HepG2 (cell line): ENCODE measurements at regions not wholly inside any gene's neighbourhood (a gene's known extent, or its start where the extent isn't known, plus 50 kb on each side); places are given as distances from the start of the nearest gene placed in this dataset.

Experiments used
- ATAC-seq: fragments of 200-7000 bp; cut with Tn5 transposase; 3 replicates; pipeline ENCODE4 v1.9.1; 2020; ENCODE audit warnings: mild to moderate bottlenecking, moderate library complexity
- BruUV-seq: library from RNA; stranded (reverse); fragments of 400-500 nt; replicated peaks from 2 replicates; lab custom pipeline; 2021; lab: Mats Ljungman, UMichigan
- CTCF ChIA-PET: fragments of 300-600 bp; formaldehyde crosslinking; extraction: SDS; loops from one replicate; lab custom pipeline; 2021; ENCODE audit warnings: low total read pairs, inconsistent platforms, low intra/inter-chr PET ratio; lab: Yijun Ruan, JAX
- POLR2A ChIA-PET: fragments of 350-600 bp; sonication (Branson Sonifier 250); formaldehyde crosslinking; loops from one replicate; lab custom pipeline; 2020; ENCODE audit warnings: antibody characterized with exemption, inconsistent platforms; lab: Yijun Ruan, JAX
- DNase-seq: peaks from one replicate; pipeline ENCODE4 v3.0.0-alpha.2; 2015; ENCODE audit warnings: low spot score
- FAIRE-seq: peaks from 3 replicates; lab custom pipeline; 2011; peaks lifted over from hg19 to GRCh38; lab: Jason Lieb, UNC
- H2AFZ ChIP-seq: one replicate; pipeline ENCODE4 v1.6.1; 2011; ENCODE audit warnings: low read length, inconsistent platforms
- H3K27ac ChIP-seq: fragments of 300-600 bp; 3 replicates; pipeline ENCODE4 v1.8.0; 2011; ENCODE audit warnings: mixed run types, mild to moderate bottlenecking, mixed read lengths, low read length, inconsistent platforms; ENCODE audit not compliant: insufficient read depth; ENCODE audit errors: extremely low read length
- H3K27me3 ChIP-seq, 2 experiments: fragments of 200-600 bp in 1 of 2; 2 replicates in 1 of 2; 3 replicates in 1 of 2; pipeline versions ENCODE4 v1.6.0 to v1.8.0; 2011; ENCODE audit warnings: low read length in 2 of 2, mild to moderate bottlenecking in 2 of 2, moderate library complexity in 2 of 2, inconsistent platforms in 1 of 2; ENCODE audit not compliant: insufficient read depth in 2 of 2, control insufficient read depth in 1 of 2
- H3K36me3 ChIP-seq, 2 experiments: fragments of 200-600 bp in 1 of 2; replicated peaks in 1 of 2; 2 replicates in 1 of 2; 3 replicates in 1 of 2; pipeline versions ENCODE4 v1.5.1 to v1.8.0; 2011; ENCODE audit warnings: low read length in 2 of 2, inconsistent platforms in 1 of 2; ENCODE audit not compliant: insufficient read depth in 2 of 2, control insufficient read depth in 1 of 2
- H3K4me1 ChIP-seq: 2 replicates; pipeline ENCODE4 v1.5.1; 2012; ENCODE audit warnings: low read length, inconsistent platforms; ENCODE audit not compliant: insufficient read depth
- H3K4me2 ChIP-seq: 2 replicates; pipeline ENCODE4 v1.6.0; 2011; ENCODE audit warnings: low read depth, low read length, inconsistent platforms
- H3K4me3 ChIP-seq, 3 experiments: fragments of 200-600 bp in 1 of 3; sonication (generic), shearing (Covaris generic) in 1 of 3; replicated peaks in 1 of 3; 2 replicates each; pipeline ENCODE4 v1.5.1; 2011 to 2016; ENCODE audit warnings: low read length in 3 of 3, inconsistent platforms in 2 of 3, low read depth in 2 of 3, mild to moderate bottlenecking in 2 of 3, control low read depth in 1 of 3, mixed read lengths in 1 of 3; ENCODE audit not compliant: insufficient read depth in 1 of 3
- H3K79me2 ChIP-seq: one replicate; pipeline ENCODE4 v1.6.1; 2011; ENCODE audit warnings: low read length, inconsistent platforms; ENCODE audit not compliant: insufficient read depth
- H3K9ac ChIP-seq: 2 replicates; pipeline ENCODE4 v1.6.0; 2011; ENCODE audit warnings: mild to moderate bottlenecking, low read depth, low read length, inconsistent platforms; ENCODE audit not compliant: insufficient read depth
- H3K9me3 ChIP-seq: 2 replicates; pipeline ENCODE4 v1.5.1; 2012; ENCODE audit warnings: mild to moderate bottlenecking, low read length
- H4K20me1 ChIP-seq: 2 replicates; pipeline ENCODE4 v1.6.0; 2011; ENCODE audit warnings: inconsistent platforms, mild to moderate bottlenecking, low read length, moderate library complexity; ENCODE audit not compliant: insufficient read depth
- CREM ChIP-seq, 2 experiments: sonication (generic) in 1 of 2; formaldehyde crosslinking in 1 of 2; IDR thresholded peaks; 2 replicates each; pipeline versions ENCODE4 v1.4.0 to v1.6.1; 2016 to 2020; ENCODE audit warnings: antibody characterized with exemption in 1 of 2, mild to moderate bottlenecking in 1 of 2, missing genetic modification reagents in 1 of 2
- KDM6A ChIP-seq: IDR thresholded peaks from 2 replicates; pipeline ENCODE4 v1.6.1; 2016; ENCODE audit warnings: low read depth
- MTF1 ChIP-seq: sonication (generic); formaldehyde crosslinking; IDR thresholded peaks from 2 replicates; pipeline ENCODE4 v1.5.0; 2020; ENCODE audit warnings: missing genetic modification reagents
- NFE2L1 ChIP-seq: sonication (generic); formaldehyde crosslinking; IDR thresholded peaks from 2 replicates; pipeline ENCODE4 v1.4.0; 2020; ENCODE audit warnings: missing genetic modification reagents, mild to moderate bottlenecking, borderline replicate concordance
- NFE2L2 ChIP-seq: fragments of 150-350 bp; IDR thresholded peaks from 2 replicates; pipeline ENCODE4 v1.6.1; 2014; ENCODE audit warnings: low read length
- NFYB ChIP-seq: sonication (generic); formaldehyde crosslinking; IDR thresholded peaks from 2 replicates; pipeline ENCODE4 v1.4.0; 2020; ENCODE audit warnings: missing genetic modification reagents
- SALL2 ChIP-seq: sonication (generic); formaldehyde crosslinking; IDR thresholded peaks from 2 replicates; pipeline ENCODE4 v1.8.1; 2023; ENCODE audit warnings: mild to moderate bottlenecking, missing genetic modification reagents, inconsistent platforms
- SATB2 ChIP-seq: sonication (generic); formaldehyde crosslinking; IDR thresholded peaks from 2 replicates; pipeline ENCODE4 v1.5.0; 2020; ENCODE audit warnings: missing genetic modification reagents
- SIX4 ChIP-seq: sonication (generic); formaldehyde crosslinking; IDR thresholded peaks from 2 replicates; pipeline ENCODE4 v1.4.0; 2020; ENCODE audit warnings: missing genetic modification reagents
- SOX6 ChIP-seq, 2 experiments: fragments of 450-650 bp in 1 of 2; sonication (generic) in 1 of 2; formaldehyde crosslinking in 1 of 2; IDR thresholded peaks; 2 replicates each; pipeline versions ENCODE4 v1.4.0 to v1.6.1; 2017 to 2020; ENCODE audit warnings: antibody characterized with exemption in 1 of 2, mild to moderate bottlenecking in 1 of 2, missing genetic modification reagents in 1 of 2
- SRY ChIP-seq: sonication (generic); formaldehyde crosslinking; IDR thresholded peaks from 2 replicates; pipeline ENCODE4 v1.8.0; 2022; ENCODE audit warnings: mild to moderate bottlenecking, missing genetic modification reagents
- TGIF2 ChIP-seq: IDR thresholded peaks from 2 replicates; pipeline ENCODE4 v1.6.1; 2016; ENCODE audit warnings: control low read depth, missing compliant biosample characterization
- ZNF138 ChIP-seq: sonication (generic); formaldehyde crosslinking; IDR thresholded peaks from 2 replicates; pipeline ENCODE4 v1.5.0; 2020; ENCODE audit warnings: mild to moderate bottlenecking, low read depth, missing genetic modification reagents
- ZNF224 ChIP-seq: sonication (generic); formaldehyde crosslinking; IDR thresholded peaks from 2 replicates; pipeline ENCODE4 v1.5.0; 2020; ENCODE audit warnings: mild to moderate bottlenecking, missing genetic modification reagents
- ZNF557 ChIP-seq: sonication (generic); formaldehyde crosslinking; IDR thresholded peaks from 2 replicates; pipeline ENCODE4 v1.4.0; 2020; ENCODE audit warnings: missing genetic modification reagents
- ZSCAN9 ChIP-seq: IDR thresholded peaks from 2 replicates; pipeline ENCODE4 v1.6.1; 2016; ENCODE audit warnings: borderline replicate concordance
- WGBS: methylation state at CpG from one replicate; pipeline ENCODE4 v1.1.6; 2017; ENCODE audit warnings: low lambda C conversion rate; 5-methylcytosine and 5-hydroxymethylcytosine counted together
- in situ Hi-C: cut with HindIII; loops from 2 replicates; pipeline ENCODE4 v1.10.0; 2017; ENCODE audit warnings: low pct_unique_long_range_greater_than_20kb; ENCODE audit not compliant: extremely low pct_ligation_motif_present
- intact Hi-C: fragments of 100-400 bp; cut with micrococcal nuclease; formaldehyde crosslinking; loops from one replicate; pipeline ENCODE4 v1.10.0; 2022; ENCODE audit not compliant: unreplicated experiment
- TF ChIP-seq, protein P1 (sequence below): sonication (generic); formaldehyde crosslinking; IDR thresholded peaks from 2 replicates; pipeline ENCODE4 v1.4.0; 2020; ENCODE audit warnings: missing genetic modification reagents; ENCODE audit errors: not compliant biosample characterization
- TF ChIP-seq, protein P2 (sequence below): sonication (generic); formaldehyde crosslinking; IDR thresholded peaks from 2 replicates; pipeline ENCODE4 v1.9.0; 2021; ENCODE audit warnings: mild to moderate bottlenecking, missing genetic modification reagents
- TF ChIP-seq, protein P3 (sequence below): sonication (generic); formaldehyde crosslinking; IDR thresholded peaks from 2 replicates; pipeline ENCODE4 v1.5.1; 2020; ENCODE audit warnings: mild to moderate bottlenecking, missing genetic modification reagents, moderate library complexity

DNA sequence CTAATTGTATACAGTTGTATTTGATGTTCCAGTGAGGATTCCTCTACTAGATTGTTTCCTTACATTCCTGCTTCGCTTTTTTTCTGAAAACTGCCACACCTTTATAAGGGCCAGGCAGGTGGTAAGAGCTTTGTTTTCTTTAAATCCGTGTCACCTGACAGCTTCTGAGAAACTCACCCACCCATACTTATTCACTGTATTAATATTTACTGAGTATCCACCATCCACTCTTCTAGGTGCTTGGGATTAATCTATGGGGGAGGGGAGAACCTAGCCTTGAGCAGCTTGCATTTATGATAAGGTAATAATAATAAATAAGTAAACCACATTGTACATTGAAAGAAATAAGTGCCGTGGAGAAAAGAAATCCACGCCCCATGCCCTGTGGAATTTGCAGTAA lies 174.7 kb upstream of the AGAP1 start:
- Histone ChIP-seq H3K4me2 (no peak overlapping the region), H3K9ac (no peak overlapping the region), H3K27ac (no peak overlapping the region), H4K20me1 (no peaks in the 10 kb centered on the region; the same call in 1 of the 2 replicates), H3K79me2 (no peaks in the 10 kb centered on the region), H3K36me3 (no peaks in the 10 kb centered on the region)
- 3% methylated on average over 4 of the region's 4 CpGs for WGBS
- intact Hi-C loops: no loop called here
- DNase-seq (no peak), ATAC-seq (no peak), FAIRE-seq (no peak)
- no TSS peak for BruUV-seq
- TF ChIP-seq SIX4 (CRISPR knock-in tag) (no peak), ZNF557 (no peak), KDM6A (no peak), TGIF2 (CRISPR knock-in tag) (no peak), MTF1 (no peak), NFE2L1 (CRISPR knock-in tag) (no peak), NFE2L2 (no peak), ZNF138 (CRISPR knock-in tag) (no peak), CREM (IDR thresholded peaks at IDR 0.05) (no peak), CREM (CRISPR knock-in tag; IDR thresholded peaks at IDR 0.05) (no peak), SOX6 (IDR thresholded peaks at IDR 0.05) (no peak), SOX6 (CRISPR knock-in tag; IDR thresholded peaks at IDR 0.05) (no peak), SATB2 (CRISPR knock-in tag) (no peak), SALL2 (CRISPR knock-in tag) (no peak), ZSCAN9 (no peak), ZNF224 (CRISPR knock-in tag) (no peak), NFYB (CRISPR knock-in tag) (no peak), SRY (no peak)
- TF ChIP-seq, protein P1, sequence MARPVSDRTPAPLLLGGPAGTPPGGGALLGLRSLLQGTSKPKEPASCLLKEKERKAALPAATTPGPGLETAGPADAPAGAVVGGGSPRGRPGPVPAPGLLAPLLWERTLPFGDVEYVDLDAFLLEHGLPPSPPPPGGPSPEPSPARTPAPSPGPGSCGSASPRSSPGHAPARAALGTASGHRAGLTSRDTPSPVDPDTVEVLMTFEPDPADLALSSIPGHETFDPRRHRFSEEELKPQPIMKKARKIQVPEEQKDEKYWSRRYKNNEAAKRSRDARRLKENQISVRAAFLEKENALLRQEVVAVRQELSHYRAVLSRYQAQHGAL: no peak
- TF ChIP-seq, protein P2, sequence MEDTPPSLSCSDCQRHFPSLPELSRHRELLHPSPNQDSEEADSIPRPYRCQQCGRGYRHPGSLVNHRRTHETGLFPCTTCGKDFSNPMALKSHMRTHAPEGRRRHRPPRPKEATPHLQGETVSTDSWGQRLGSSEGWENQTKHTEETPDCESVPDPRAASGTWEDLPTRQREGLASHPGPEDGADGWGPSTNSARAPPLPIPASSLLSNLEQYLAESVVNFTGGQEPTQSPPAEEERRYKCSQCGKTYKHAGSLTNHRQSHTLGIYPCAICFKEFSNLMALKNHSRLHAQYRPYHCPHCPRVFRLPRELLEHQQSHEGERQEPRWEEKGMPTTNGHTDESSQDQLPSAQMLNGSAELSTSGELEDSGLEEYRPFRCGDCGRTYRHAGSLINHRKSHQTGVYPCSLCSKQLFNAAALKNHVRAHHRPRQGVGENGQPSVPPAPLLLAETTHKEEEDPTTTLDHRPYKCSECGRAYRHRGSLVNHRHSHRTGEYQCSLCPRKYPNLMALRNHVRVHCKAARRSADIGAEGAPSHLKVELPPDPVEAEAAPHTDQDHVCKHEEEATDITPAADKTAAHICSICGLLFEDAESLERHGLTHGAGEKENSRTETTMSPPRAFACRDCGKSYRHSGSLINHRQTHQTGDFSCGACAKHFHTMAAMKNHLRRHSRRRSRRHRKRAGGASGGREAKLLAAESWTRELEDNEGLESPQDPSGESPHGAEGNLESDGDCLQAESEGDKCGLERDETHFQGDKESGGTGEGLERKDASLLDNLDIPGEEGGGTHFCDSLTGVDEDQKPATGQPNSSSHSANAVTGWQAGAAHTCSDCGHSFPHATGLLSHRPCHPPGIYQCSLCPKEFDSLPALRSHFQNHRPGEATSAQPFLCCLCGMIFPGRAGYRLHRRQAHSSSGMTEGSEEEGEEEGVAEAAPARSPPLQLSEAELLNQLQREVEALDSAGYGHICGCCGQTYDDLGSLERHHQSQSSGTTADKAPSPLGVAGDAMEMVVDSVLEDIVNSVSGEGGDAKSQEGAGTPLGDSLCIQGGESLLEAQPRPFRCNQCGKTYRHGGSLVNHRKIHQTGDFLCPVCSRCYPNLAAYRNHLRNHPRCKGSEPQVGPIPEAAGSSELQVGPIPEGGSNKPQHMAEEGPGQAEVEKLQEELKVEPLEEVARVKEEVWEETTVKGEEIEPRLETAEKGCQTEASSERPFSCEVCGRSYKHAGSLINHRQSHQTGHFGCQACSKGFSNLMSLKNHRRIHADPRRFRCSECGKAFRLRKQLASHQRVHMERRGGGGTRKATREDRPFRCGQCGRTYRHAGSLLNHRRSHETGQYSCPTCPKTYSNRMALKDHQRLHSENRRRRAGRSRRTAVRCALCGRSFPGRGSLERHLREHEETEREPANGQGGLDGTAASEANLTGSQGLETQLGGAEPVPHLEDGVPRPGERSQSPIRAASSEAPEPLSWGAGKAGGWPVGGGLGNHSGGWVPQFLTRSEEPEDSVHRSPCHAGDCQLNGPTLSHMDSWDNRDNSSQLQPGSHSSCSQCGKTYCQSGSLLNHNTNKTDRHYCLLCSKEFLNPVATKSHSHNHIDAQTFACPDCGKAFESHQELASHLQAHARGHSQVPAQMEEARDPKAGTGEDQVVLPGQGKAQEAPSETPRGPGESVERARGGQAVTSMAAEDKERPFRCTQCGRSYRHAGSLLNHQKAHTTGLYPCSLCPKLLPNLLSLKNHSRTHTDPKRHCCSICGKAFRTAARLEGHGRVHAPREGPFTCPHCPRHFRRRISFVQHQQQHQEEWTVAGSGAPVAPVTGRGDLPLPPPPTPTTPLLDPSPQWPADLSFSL (CRISPR knock-in tag): no peak
- TF ChIP-seq, protein P3, sequence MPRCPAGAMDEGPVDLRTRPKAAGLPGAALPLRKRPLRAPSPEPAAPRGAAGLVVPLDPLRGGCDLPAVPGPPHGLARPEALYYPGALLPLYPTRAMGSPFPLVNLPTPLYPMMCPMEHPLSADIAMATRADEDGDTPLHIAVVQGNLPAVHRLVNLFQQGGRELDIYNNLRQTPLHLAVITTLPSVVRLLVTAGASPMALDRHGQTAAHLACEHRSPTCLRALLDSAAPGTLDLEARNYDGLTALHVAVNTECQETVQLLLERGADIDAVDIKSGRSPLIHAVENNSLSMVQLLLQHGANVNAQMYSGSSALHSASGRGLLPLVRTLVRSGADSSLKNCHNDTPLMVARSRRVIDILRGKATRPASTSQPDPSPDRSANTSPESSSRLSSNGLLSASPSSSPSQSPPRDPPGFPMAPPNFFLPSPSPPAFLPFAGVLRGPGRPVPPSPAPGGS: no peak
- TF ChIP-seq, all 625 proteins: peak for 0
- CTCF ChIA-PET: no interaction called here
- Histone ChIP-seq H2AFZ (no peak overlapping the region), H3K4me1 (no peaks in the 10 kb centered on the region), H3K27me3 (peaks cover 2 to 39% of the 10 kb centered on the region in 2 experiments; a peak in 4 of 5 replicates), H3K9me3 (no peaks in the 10 kb centered on the region), H3K4me3 (no peak overlapping the region)
- POLR2A ChIA-PET: no interaction called here
- in situ Hi-C loops: no loop called here
